ENCODE measurements at regions not wholly inside any gene's neighbourhood (a gene's known extent, or its start where the extent isn't known, plus 50 kb on each side); places are given as distances from the start of the nearest gene placed in this dataset.

GRCh38 chr14:56862836-56863235, 52.6 kb upstream of the OTX2 start:
- no peak for TF ChIP-seq CTCF (IDR thresholded peaks at IDR 0.05)
- TF ChIP-seq POLR2A (IDR thresholded peaks at IDR 0.05): no peak
- TF ChIP-seq POLR2AphosphoS5 (IDR thresholded peaks at IDR 0.05): no peak
